ENCODE measurements at regions not wholly inside any gene's neighbourhood (a gene's known extent, or its start where the extent isn't known, plus 50 kb on each side); places are given as distances from the start of the nearest gene placed in this dataset.

DNA sequence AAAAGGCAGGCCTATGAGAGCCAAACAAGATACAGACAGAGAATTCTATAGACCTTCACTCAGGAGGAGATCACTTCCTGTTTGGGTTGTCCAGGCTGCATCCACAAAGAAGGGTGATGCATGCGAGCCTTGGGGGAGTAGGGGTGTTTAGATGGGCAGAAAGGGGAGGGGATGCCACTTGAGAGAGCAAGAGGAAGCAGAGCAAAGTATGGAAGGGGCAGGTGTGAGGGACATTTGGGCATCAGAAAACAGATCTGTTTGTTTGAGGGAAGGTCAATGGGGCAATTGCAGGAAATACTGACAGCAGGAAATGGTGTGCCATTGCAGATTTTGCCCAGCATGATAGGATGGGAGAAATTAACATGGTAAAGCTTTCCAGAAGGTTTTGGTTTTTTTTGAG lies 146.4 kb upstream of the FOXN3 start:
- TF ChIP-seq, protein P1, sequence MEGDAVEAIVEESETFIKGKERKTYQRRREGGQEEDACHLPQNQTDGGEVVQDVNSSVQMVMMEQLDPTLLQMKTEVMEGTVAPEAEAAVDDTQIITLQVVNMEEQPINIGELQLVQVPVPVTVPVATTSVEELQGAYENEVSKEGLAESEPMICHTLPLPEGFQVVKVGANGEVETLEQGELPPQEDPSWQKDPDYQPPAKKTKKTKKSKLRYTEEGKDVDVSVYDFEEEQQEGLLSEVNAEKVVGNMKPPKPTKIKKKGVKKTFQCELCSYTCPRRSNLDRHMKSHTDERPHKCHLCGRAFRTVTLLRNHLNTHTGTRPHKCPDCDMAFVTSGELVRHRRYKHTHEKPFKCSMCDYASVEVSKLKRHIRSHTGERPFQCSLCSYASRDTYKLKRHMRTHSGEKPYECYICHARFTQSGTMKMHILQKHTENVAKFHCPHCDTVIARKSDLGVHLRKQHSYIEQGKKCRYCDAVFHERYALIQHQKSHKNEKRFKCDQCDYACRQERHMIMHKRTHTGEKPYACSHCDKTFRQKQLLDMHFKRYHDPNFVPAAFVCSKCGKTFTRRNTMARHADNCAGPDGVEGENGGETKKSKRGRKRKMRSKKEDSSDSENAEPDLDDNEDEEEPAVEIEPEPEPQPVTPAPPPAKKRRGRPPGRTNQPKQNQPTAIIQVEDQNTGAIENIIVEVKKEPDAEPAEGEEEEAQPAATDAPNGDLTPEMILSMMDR (IDR thresholded peaks at IDR 0.05) = no peak
- no peak for TF ChIP-seq POLR2A (IDR thresholded peaks at IDR 0.05)
